ENCODE measurements at regions not wholly inside any gene's neighbourhood (a gene's known extent, or its start where the extent isn't known, plus 50 kb on each side); places are given as distances from the start of the nearest gene placed in this dataset.

GRCh38 chr4:130422261-130422660 is 1326.3 kb downstream of the C4orf33 start:
- Histone ChIP-seq H3K9ac (ENCODE audit: low read depth in 1 of 2, low read length in 2 of 2) (no peak overlapping the region), H3K9me3 (ENCODE audit: control insufficient read depth in 4 of 4, low read length in 3 of 4) (no peaks in the 10 kb centered on the region), H3K27me3 (ENCODE audit: control insufficient read depth in 4 of 4, insufficient read depth in 4 of 4, low read length in 3 of 4) (no peaks in the 10 kb centered on the region), H3K36me3 (ENCODE audit: control insufficient read depth in 4 of 4, insufficient read depth in 3 of 4, low read depth in 1 of 4, low read length in 3 of 4) (no peaks in the 10 kb centered on the region), H3K4me3 (ENCODE audit: low read depth in 1 of 3, low read length in 3 of 3) (no peak overlapping the region), H3K4me1 (ENCODE audit: control insufficient read depth in 4 of 4, insufficient read depth in 4 of 4, low read length in 3 of 4) (no peaks in the 10 kb centered on the region), H3K27ac (ENCODE audit: low read depth in 1 of 2, low read length in 2 of 2) (no peak overlapping the region)
- DNase-seq (ENCODE audit: low spot score) = no peak
- TF ChIP-seq FOXA2 (IDR thresholded peaks at IDR 0.05) (no peak), FOXA1 (IDR thresholded peaks at IDR 0.05) (no peak)

GRCh38 chr4:130424211-130424610 is 1328.3 kb downstream of the C4orf33 start:
- H3K4me3 ChIP-seq (ENCODE audit: low read depth in 1 of 3, low read length in 3 of 3) = no peak overlapping the region
- no peak for TF ChIP-seq EGR1 (IDR thresholded peaks at IDR 0.05; ENCODE audit: low read depth in 2 of 2)
- no peak for TF ChIP-seq JUND (IDR thresholded peaks at IDR 0.05)
- WGBS = 77% methylated on average over 3 of the region's 3 CpGs

GRCh38 chr4:130432289-130432688 is 1336.3 kb downstream of the C4orf33 start:
- WGBS = 79% methylated on average over 5 of the region's 5 CpGs
- Histone ChIP-seq H3K36me3 (ENCODE audit: control insufficient read depth in 4 of 4, insufficient read depth in 3 of 4, low read depth in 1 of 4, low read length in 3 of 4) (no peaks in the 10 kb centered on the region), H3K27ac (ENCODE audit: low read depth in 1 of 2, low read length in 2 of 2) (no peak overlapping the region), H3K9ac (ENCODE audit: low read depth in 1 of 2, low read length in 2 of 2) (no peak overlapping the region), H3K4me1 (ENCODE audit: control insufficient read depth in 4 of 4, insufficient read depth in 4 of 4, low read length in 3 of 4) (no peaks in the 10 kb centered on the region), H3K27me3 (ENCODE audit: control insufficient read depth in 4 of 4, insufficient read depth in 4 of 4, low read length in 3 of 4) (no peaks in the 10 kb centered on the region), H3K4me3 (ENCODE audit: low read depth in 1 of 3, low read length in 3 of 3) (no peak overlapping the region), H3K9me3 (ENCODE audit: control insufficient read depth in 4 of 4, low read length in 3 of 4) (no peaks in the 10 kb centered on the region)
- TF ChIP-seq TAF1 (conservative IDR thresholded peaks at IDR 0.05) = no peak
- no peak for TF ChIP-seq MAX (IDR thresholded peaks at IDR 0.05)
- TF ChIP-seq JUND (IDR thresholded peaks at IDR 0.05) = no peak
- no peak for TF ChIP-seq FOXA1 (IDR thresholded peaks at IDR 0.05)
- TF ChIP-seq YY1 (IDR thresholded peaks at IDR 0.05) = no peak
- no peak for TF ChIP-seq EGR1 (IDR thresholded peaks at IDR 0.05; ENCODE audit: low read depth in 2 of 2)
- no peak for TF ChIP-seq REST (IDR thresholded peaks at IDR 0.05)
- no peak for TF ChIP-seq HNF4A (conservative IDR thresholded peaks at IDR 0.05)
- TF ChIP-seq SP1 (IDR thresholded peaks at IDR 0.05) = no peak
- TF ChIP-seq ZBTB33 (IDR thresholded peaks at IDR 0.05) = no peak
- TF ChIP-seq ATF3 (IDR thresholded peaks at IDR 0.05) = no peak
- TF ChIP-seq RAD21 (IDR thresholded peaks at IDR 0.05) = no peak
- no peak for TF ChIP-seq FOXA2 (IDR thresholded peaks at IDR 0.05)
- TF ChIP-seq HNF4G (IDR thresholded peaks at IDR 0.05) = no peak
- TF ChIP-seq GABPA (IDR thresholded peaks at IDR 0.05 in 1 of 2, conservative IDR thresholded peaks at IDR 0.05 in 1 of 2) = no peak
- no peak for DNase-seq (ENCODE audit: low spot score)

More at GRCh38 chr4:130424211-130424610, 1328.3 kb downstream of the C4orf33 start:
- Histone ChIP-seq H3K9me3 (ENCODE audit: control insufficient read depth in 4 of 4, low read length in 3 of 4) (no peaks in the 10 kb centered on the region), H3K27me3 (ENCODE audit: control insufficient read depth in 4 of 4, insufficient read depth in 4 of 4, low read length in 3 of 4) (no peaks in the 10 kb centered on the region), H3K9ac (ENCODE audit: low read depth in 1 of 2, low read length in 2 of 2) (no peak overlapping the region), H3K27ac (ENCODE audit: low read depth in 1 of 2, low read length in 2 of 2) (no peak overlapping the region), H3K36me3 (ENCODE audit: control insufficient read depth in 4 of 4, insufficient read depth in 3 of 4, low read depth in 1 of 4, low read length in 3 of 4) (no peaks in the 10 kb centered on the region), H3K4me1 (ENCODE audit: control insufficient read depth in 4 of 4, insufficient read depth in 4 of 4, low read length in 3 of 4) (no peaks in the 10 kb centered on the region)
- DNase-seq (ENCODE audit: low spot score) = no peak
